K562 (cell line): ENCODE measurements at regions not wholly inside any gene's neighbourhood (a gene's known extent, or its start where the extent isn't known, plus 50 kb on each side); places are given as distances from the start of the nearest gene placed in this dataset.

Experiments used
- ATAC-seq: fragments of 200-7000 bp; cut with Tn5 transposase; 3 replicates; pipeline ENCODE4 v1.9.1; 2020; ENCODE audit warnings: moderate library complexity
- BruUV-seq: library from RNA; stranded (reverse); fragments of 400-500 nt; replicated peaks from 2 replicates; lab custom pipeline; 2021; lab: Mats Ljungman, UMichigan
- CTCF ChIA-PET: fragments of 300-600 bp; formaldehyde crosslinking; extraction: SDS; loops from one replicate; lab custom pipeline; 2021; ENCODE audit warnings: low intra/inter-chr PET ratio; lab: Yijun Ruan, JAX
- POLR2A ChIA-PET: fragments of 300-600, 350-650 bp; sonication (Branson Sonifier 250); formaldehyde crosslinking; extraction: SDS; loops from one replicate; lab custom pipeline; 2021; ENCODE audit warnings: antibody characterized with exemption, inconsistent platforms; lab: Yijun Ruan, JAX
- DNase-seq, 4 experiments: peaks; one replicate each; pipeline versions ENCODE4 v3.0.0 to v3.0.0-alpha.2; 2011 to 2018; ENCODE audit warnings: low spot score in 3 of 4, mixed read lengths in 3 of 4; ENCODE audit errors: extremely low read depth in 1 of 4
- FAIRE-seq: peaks from 2 replicates; lab custom pipeline; 2011; peaks lifted over from hg19 to GRCh38; lab: Jason Lieb, UNC
- H2AFZ ChIP-seq: 2 replicates; pipeline ENCODE4 v1.6.0; 2011; ENCODE audit warnings: low read depth, low read length, control low read depth, inconsistent platforms
- H3K27ac ChIP-seq: fragments of 200-600 bp; 3 replicates; pipeline ENCODE4 v1.8.0; 2011; ENCODE audit warnings: low read depth, mild to moderate bottlenecking, control low read depth, inconsistent platforms, low read length, moderate library complexity, mixed read lengths; ENCODE audit errors: extremely low read depth
- H3K27me3 ChIP-seq, 2 experiments: fragments of 300-600 bp in 1 of 2; 2 replicates in 1 of 2; 3 replicates in 1 of 2; pipeline versions ENCODE4 v1.6.0 to v1.8.0; 2011; ENCODE audit warnings: inconsistent platforms in 2 of 2, low read length in 2 of 2, mild to moderate bottlenecking in 1 of 2, mixed read lengths in 1 of 2, moderate library complexity in 1 of 2; ENCODE audit not compliant: control insufficient read depth in 2 of 2, insufficient read depth in 2 of 2
- H3K36me3 ChIP-seq: fragments of 300-600 bp; 3 replicates; pipeline ENCODE4 v1.8.0; 2011; ENCODE audit warnings: mild to moderate bottlenecking, low read length, inconsistent platforms; ENCODE audit not compliant: control insufficient read depth, insufficient read depth
- H3K4me1 ChIP-seq, 2 experiments: fragments of 200-600 bp in 1 of 2; replicated peaks in 1 of 2; 2 replicates in 1 of 2; 3 replicates in 1 of 2; pipeline versions ENCODE4 v1.5.1 to v1.8.0; 2011; ENCODE audit warnings: inconsistent platforms in 2 of 2, low read length in 2 of 2, mild to moderate bottlenecking in 1 of 2, mixed read lengths in 1 of 2, moderate library complexity in 1 of 2; ENCODE audit not compliant: control insufficient read depth in 2 of 2, insufficient read depth in 2 of 2
- H3K4me2 ChIP-seq: 2 replicates; pipeline ENCODE4 v1.6.1; 2011; ENCODE audit warnings: low read length, control low read depth, inconsistent platforms, mixed read lengths; ENCODE audit not compliant: insufficient read depth
- H3K4me3 ChIP-seq: fragments of 200-600 bp; sonication (generic), shearing (Covaris generic); 2 replicates; pipeline ENCODE4 v1.5.1; 2016; ENCODE audit warnings: control low read depth, inconsistent platforms
- H3K79me2 ChIP-seq: fragments of 200-600 bp; 3 replicates; pipeline ENCODE4 v1.8.0; 2011; ENCODE audit warnings: low read length, inconsistent platforms; ENCODE audit not compliant: control insufficient read depth, insufficient read depth
- H3K9ac ChIP-seq, 2 experiments: 2 replicates each; pipeline versions ENCODE4 v1.6.0 to v1.6.1; 2011; ENCODE audit warnings: low read depth in 2 of 2, low read length in 2 of 2, control low read depth in 1 of 2, inconsistent platforms in 1 of 2, mild to moderate bottlenecking in 1 of 2, mixed read lengths in 1 of 2; ENCODE audit not compliant: insufficient read depth in 1 of 2
- H3K9me1 ChIP-seq: one replicate; pipeline ENCODE4 v1.6.0; 2011; ENCODE audit warnings: inconsistent platforms, mild to moderate bottlenecking, low read length, moderate library complexity; ENCODE audit not compliant: control insufficient read depth, insufficient read depth
- H3K9me3 ChIP-seq: replicated peaks from 2 replicates; pipeline ENCODE4 v1.5.1; 2011; ENCODE audit warnings: low read depth, low read length, inconsistent platforms; ENCODE audit not compliant: control insufficient read depth, insufficient read depth
- H4K20me1 ChIP-seq: replicated peaks from 2 replicates; pipeline ENCODE4 v1.6.1; 2011; ENCODE audit warnings: low read length, inconsistent platforms, mixed read lengths; ENCODE audit not compliant: control insufficient read depth, insufficient read depth
- ATF7 ChIP-seq: fragments of 450-650 bp; IDR thresholded peaks from 2 replicates; pipeline ENCODE4 v1.7.1; 2014; ENCODE audit warnings: mild to moderate bottlenecking, moderate library complexity
- ELF4 ChIP-seq: fragments of 450-650 bp; formaldehyde crosslinking; IDR thresholded peaks from 2 replicates; pipeline ENCODE4 v1.4.0; 2022; ENCODE audit warnings: missing genetic modification characterization
- ETV6 ChIP-seq, 3 experiments: fragments of 150-350 bp in 1 of 3; sonication (generic) in 1 of 3; formaldehyde crosslinking in 1 of 3; IDR thresholded peaks; 2 replicates each; pipeline versions ENCODE4 v1.6.1 to v1.8.0; 2014 to 2022; ENCODE audit warnings: borderline replicate concordance in 2 of 3, low read depth in 2 of 3, antibody characterized with exemption in 1 of 3, low read length in 1 of 3, mild to moderate bottlenecking in 1 of 3, missing genetic modification reagents in 1 of 3
- GABPB2 ChIP-seq: fragments of 250-450 bp; sonication (Bioruptor Pico); conservative IDR thresholded peaks from 2 replicates; pipeline ENCODE4 v1.5.1; 2021; ENCODE audit warnings: mild to moderate bottlenecking
- MED1 ChIP-seq: sonication (generic); formaldehyde crosslinking; IDR thresholded peaks from 2 replicates; pipeline ENCODE4 v1.8.1; 2023; ENCODE audit warnings: missing genetic modification reagents, borderline replicate concordance
- MEF2D ChIP-seq: conservative IDR thresholded peaks from 2 replicates; pipeline ENCODE4 v1.6.1; 2016; ENCODE audit warnings: low read depth, missing genetic modification characterization, missing compliant biosample characterization
- MTA3 ChIP-seq: fragments of 450-650 bp; formaldehyde crosslinking; IDR thresholded peaks from 2 replicates; pipeline ENCODE4 v1.6.1; 2017; ENCODE audit warnings: mild to moderate bottlenecking, borderline replicate concordance
- NR2F6 ChIP-seq: fragments of 450-650 bp; formaldehyde crosslinking; IDR thresholded peaks from 2 replicates; pipeline ENCODE4 v1.4.0; 2020; ENCODE audit warnings: mild to moderate bottlenecking
- SNRNP70 ChIP-seq: fragments of 200-400 bp; formaldehyde crosslinking; optimal IDR thresholded peaks from 2 replicates; pipeline ENCODE3; 2017; ENCODE audit warnings: low read depth, low read length
- SP1 ChIP-seq: sonication (generic); formaldehyde crosslinking; IDR thresholded peaks from 2 replicates; pipeline ENCODE4 v1.8.1; 2022; ENCODE audit warnings: mild to moderate bottlenecking, missing genetic modification reagents
- ZFP30 ChIP-seq: fragments of 250-450 bp; sonication (Bioruptor Pico); IDR thresholded peaks from 2 replicates; pipeline ENCODE4 v1.8.0; 2022; ENCODE audit warnings: moderate library complexity, mild to moderate bottlenecking, inconsistent platforms, borderline replicate concordance
- ZNF165 ChIP-seq: fragments of 250-450 bp; sonication (Bioruptor Pico); IDR thresholded peaks from 2 replicates; pipeline ENCODE4 v1.4.0; 2020; ENCODE audit warnings: borderline replicate concordance
- ZNF274 ChIP-seq: IDR thresholded peaks from 2 replicates; pipeline ENCODE4 v1.6.1; 2011; ENCODE audit warnings: low read depth, mild to moderate bottlenecking, low read length, moderate library complexity, borderline replicate concordance
- ZNF583 ChIP-seq: fragments of 250-450 bp; sonication (Bioruptor Pico); IDR thresholded peaks from 2 replicates; pipeline ENCODE4 v1.4.0; 2020
- WGBS: fragments of 100-300 bp; shearing (Covaris generic); methylation state at CpG from one replicate; pipeline ENCODE4 v1.1.6; 2016; ENCODE audit warnings: low coverage, mixed read lengths; ENCODE audit not compliant: insufficient coverage; ENCODE audit errors: missing lambda C conversion rate; 5-methylcytosine and 5-hydroxymethylcytosine counted together
- in situ Hi-C: fragments of 300-500 bp; cut with MboI; formaldehyde crosslinking; loops from 4 replicates; pipeline ENCODE4 v1.15.0; 2018; ENCODE audit warnings: inconsistent platforms, mixed read lengths
- intact Hi-C: fragments of 100-400 bp; cut with micrococcal nuclease; formaldehyde crosslinking; loops from 2 replicates; pipeline ENCODE4 v1.14.2; 2022
- TF ChIP-seq, protein P1 (sequence below): sonication (generic); formaldehyde crosslinking; IDR thresholded peaks from 2 replicates; pipeline ENCODE4 v1.9.0; 2022; ENCODE audit warnings: mild to moderate bottlenecking, missing genetic modification reagents

DNA sequence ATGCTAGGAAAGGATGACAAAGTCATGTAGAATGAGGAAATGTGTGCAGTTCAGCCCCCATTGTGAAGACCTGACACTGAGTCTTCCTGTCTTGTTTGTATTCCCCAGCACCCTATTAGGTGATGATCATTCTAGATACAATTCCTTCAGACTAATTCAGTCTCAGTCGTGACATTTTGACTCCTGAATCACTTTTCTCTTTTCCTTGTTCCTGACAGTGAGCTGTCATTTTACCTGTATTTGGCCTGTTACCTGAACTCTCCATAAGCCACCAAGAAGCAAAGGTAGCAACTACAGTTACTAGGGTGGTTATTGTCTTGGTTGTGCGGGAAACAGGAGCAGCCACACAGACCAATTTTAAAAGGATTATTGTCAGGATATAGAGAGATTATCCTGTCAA is 111.4 kb upstream of the TAC1 start:
- TF ChIP-seq MED1 (CRISPR knock-in tag) = no peak
- TF ChIP-seq NR2F6 = no peak
- TF ChIP-seq SP1 = no peak
- TF ChIP-seq ATF7 = no peak
- no peak for TF ChIP-seq ELF4
- no peak for TF ChIP-seq ETV6 (IDR thresholded peaks at IDR 0.05; ENCODE audit: borderline replicate concordance in 1 of 2, low read depth in 2 of 2, low read length in 1 of 2)
- no peak for TF ChIP-seq ETV6 (CRISPR knock-in tag; IDR thresholded peaks at IDR 0.05; ENCODE audit: borderline replicate concordance)
- no peak for ATAC-seq
- H2AFZ ChIP-seq = no peak overlapping the region
- BruUV-seq = no TSS peak
- no peak for DNase-seq
- ChIA-PET POLR2A (no interaction called here), CTCF (no interaction called here)
- H3K9ac ChIP-seq = no peak overlapping the region
- H3K4me3 ChIP-seq = no peak overlapping the region
- in situ Hi-C loops (no loop called here), intact Hi-C loops (no loop called here)
- no peak overlapping the region for H3K27ac ChIP-seq
- H3K36me3 ChIP-seq = no peaks in the 10 kb centered on the region
- no peaks in the 10 kb centered on the region for H3K9me1 ChIP-seq
- no peaks in the 10 kb centered on the region for H3K9me3 ChIP-seq
- H4K20me1 ChIP-seq = no peaks in the 10 kb centered on the region
- no peak overlapping the region for H3K4me2 ChIP-seq
- H3K27me3 ChIP-seq = no peaks in the 10 kb centered on the region
- no peaks in the 10 kb centered on the region for H3K79me2 ChIP-seq
- no peak for FAIRE-seq
- H3K4me1 ChIP-seq = no peaks in the 10 kb centered on the region
- 0% methylated on average over 2 of the region's 2 CpGs for WGBS

DNA sequence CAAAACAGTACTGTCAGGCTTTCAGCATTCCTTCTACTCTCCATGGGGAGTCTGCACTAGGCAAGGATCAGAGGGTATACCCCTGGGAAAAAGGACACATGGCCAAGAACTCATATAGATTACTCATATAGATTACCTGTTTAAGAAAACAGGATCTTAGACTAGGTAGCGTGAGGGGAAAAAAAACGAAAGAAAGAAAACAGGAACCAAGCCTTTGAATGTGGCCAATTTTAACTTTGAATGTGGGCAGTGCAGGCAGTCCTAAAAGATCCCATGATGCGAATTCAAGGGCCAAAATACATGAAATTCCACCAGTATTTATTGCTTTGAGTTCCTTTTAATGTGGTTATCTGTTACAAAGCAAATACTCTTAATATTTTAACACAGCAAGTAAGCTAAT is 108.6 kb upstream of the TAC1 start:
- CTCF ChIA-PET = no interaction called here
- BruUV-seq = no TSS peak
- H3K9me3 ChIP-seq = no peaks in the 10 kb centered on the region
- ATAC-seq (no peak), DNase-seq (no peak), FAIRE-seq (peak; percentile 15)
- POLR2A ChIA-PET = no interaction called here
- no peaks in the 10 kb centered on the region for H3K36me3 ChIP-seq
- H3K27me3 ChIP-seq = no peaks in the 10 kb centered on the region
- H3K27ac ChIP-seq = no peak overlapping the region
- no peaks in the 10 kb centered on the region for H3K9me1 ChIP-seq
- TF ChIP-seq GABPB2 = no peak
- TF ChIP-seq MEF2D = no peak
- no peak for TF ChIP-seq SNRNP70
- no peak for TF ChIP-seq ZNF583 (CRISPR knock-in tag)
- no peak for TF ChIP-seq ZNF274
- TF ChIP-seq, protein P1, sequence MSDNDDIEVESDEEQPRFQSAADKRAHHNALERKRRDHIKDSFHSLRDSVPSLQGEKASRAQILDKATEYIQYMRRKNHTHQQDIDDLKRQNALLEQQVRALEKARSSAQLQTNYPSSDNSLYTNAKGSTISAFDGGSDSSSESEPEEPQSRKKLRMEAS (CRISPR knock-in tag) = no peak
- TF ChIP-seq ZFP30 (CRISPR knock-in tag) = no peak
- TF ChIP-seq MTA3 = no peak
- no peak for TF ChIP-seq ZNF165 (CRISPR knock-in tag)
- no peaks in the 10 kb centered on the region for H4K20me1 ChIP-seq
- H3K4me1 ChIP-seq = no peaks in the 10 kb centered on the region
- H3K79me2 ChIP-seq = no peaks in the 10 kb centered on the region
- H3K9ac ChIP-seq = no peak overlapping the region
- 0% methylated on average over 3 of the region's 3 CpGs for WGBS
- intact Hi-C loops = no loop called here
- H2AFZ ChIP-seq = no peak overlapping the region
- no peak overlapping the region for H3K4me2 ChIP-seq
- in situ Hi-C loops = no loop called here
- no peak overlapping the region for H3K4me3 ChIP-seq
